D341Med (cell line): ENCODE measurements at regions not wholly inside any gene's neighbourhood (a gene's known extent, or its start where the extent isn't known, plus 50 kb on each side); places are given as distances from the start of the nearest gene placed in this dataset.
A peak's percentile ranks its signal among the peaks of the same experiment; 100 is the strongest.
"Not testable (repeated sequence)": the region's sequence is repeated elsewhere in the genome, so short reads cannot be mapped to it uniquely, and the experiment has no call there.

Source experiments
- DNase-seq: peaks from one replicate; pipeline ENCODE4 v3.0.0; 2012; ENCODE audit warnings: low spot score

DNA sequence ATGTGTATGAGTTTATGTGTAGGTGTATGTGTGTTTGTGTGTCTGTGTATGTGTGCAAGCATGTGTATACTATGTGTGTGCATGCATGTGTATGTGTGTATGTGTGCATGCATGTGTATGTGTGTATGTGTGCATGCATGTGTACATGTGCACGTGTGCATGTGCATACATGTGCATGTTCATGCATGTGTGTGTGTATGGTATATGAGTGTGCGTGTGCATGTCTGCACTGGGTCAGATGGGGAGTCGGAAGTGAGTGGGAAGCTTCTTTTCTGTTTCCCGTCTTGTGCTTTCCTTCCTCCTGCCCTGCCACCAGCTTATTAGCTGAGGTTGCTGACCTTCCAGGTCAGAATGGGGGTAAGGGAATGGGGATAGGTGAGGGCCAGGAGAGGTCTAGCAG, 174.7 kb downstream of the MAP2K4 start:
- no peak for DNase-seq

DNA sequence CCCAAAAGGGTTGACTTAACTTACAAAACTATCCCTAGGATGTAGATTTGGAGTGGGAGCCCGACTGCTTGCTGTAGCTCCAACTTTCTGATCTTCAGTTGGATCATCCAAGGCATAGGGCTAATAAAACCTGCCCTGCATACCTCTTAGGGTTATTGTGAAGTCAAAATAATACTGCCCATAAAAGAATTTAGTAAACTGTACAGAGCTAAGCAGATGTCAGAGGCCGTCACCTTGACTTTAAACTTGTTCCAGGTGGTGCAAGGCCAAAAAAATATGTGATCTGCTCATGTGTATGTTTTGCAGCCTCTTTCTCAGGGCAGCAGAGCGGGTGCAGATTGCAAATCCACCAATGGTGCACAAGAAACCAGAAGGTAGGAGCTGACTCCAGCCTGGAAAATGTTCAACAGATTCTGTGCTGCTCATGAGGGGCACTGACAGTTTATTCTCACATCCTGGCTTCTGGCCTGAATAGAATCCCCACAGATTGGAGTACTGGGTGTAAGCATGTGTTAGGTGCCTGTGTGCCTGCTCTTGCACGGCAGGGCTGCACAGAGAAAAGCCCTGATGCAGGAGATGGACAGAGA, 180.7 kb downstream of the MAP2K4 start:
- no peak for DNase-seq

- no peak for DNase-seq
These were observed 189.0 kb downstream of the MAP2K4 start for GRCh38 chr17:12209632-12210191.

DNA sequence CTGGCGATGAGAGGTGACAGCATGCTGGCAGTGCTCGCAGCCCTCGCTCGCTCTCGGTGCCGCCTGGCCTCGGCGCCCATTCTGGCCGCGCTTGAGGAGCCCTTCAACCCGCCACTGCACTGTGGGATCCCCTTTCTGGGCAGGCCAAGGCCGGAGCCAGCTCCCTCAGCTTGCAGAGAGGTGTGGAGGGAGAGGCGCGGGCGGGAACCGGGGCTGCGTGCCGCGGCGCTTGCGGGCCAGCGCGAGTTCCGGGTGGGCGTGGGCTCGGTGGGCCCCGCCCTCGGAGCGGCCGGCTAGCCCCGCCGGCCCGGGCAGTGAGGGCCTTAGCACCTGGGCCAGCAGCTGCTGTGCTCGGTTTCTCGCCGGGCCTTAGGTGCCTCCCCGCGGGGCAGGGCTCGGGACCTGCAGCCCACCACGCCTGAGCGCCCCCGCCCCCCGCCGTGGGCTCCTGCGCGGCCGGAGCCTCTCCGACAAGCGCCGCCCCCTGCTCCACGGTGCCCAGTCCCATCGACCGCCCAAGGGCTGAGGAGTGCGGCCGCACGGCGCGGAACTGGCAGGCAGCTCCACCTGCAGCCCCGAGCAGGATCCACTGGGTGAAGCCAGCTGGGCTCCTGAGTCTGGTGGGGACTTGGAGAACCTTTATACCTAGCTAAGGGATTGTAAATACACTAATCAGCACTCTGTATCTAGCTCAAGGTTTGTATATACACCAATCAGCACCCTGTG, 200.2 kb downstream of the MAP2K4 start:
- DNase-seq = not testable (repeated sequence)

GRCh38 chr17:12222392-12222791, 201.7 kb downstream of the MAP2K4 start:
- DNase-seq = no peak

DNA sequence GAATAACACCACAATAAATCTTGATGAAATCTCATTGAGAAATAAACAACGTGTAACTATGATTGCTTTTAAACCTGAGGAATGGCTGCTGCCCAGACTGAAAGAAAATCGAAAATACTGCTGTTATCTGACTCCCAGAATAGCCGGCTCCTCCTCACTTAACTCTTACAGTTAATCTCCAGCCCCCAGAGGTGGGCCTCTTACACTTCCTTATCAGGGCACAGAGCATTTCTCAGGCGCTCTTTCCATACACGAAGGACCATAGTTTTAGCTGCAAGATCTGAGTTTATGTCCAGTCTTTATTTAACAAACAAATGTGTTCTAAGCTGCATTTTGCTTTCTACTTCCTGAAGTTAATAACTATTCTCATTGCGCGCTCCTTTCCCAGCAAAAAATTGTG, 206.9 kb downstream of the MAP2K4 start:
- DNase-seq = no peak

DNA sequence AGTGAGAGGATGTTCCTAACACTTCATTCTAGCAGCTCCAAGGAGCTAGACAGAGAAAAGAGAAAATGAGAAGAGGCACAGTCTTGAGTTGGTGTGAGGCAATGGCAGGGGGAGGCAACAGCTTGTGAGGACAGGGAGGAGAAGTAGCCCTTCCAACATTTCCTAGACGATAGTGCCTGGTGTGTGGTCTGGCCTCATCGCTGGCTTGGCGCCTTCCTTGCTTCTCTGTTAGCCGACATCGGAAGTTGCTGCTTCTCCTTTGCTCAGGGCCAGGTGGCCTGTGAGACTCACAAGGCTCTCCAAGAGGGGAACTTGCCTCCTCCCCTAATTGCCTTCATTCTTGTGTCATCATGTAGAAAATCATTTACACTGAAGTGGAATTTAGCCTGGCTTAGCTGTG, 208.7 kb downstream of the MAP2K4 start:
- DNase-seq = no peak

GRCh38 chr17:12230481-12231354, 210.0 kb downstream of the MAP2K4 start:
- DNase-seq = no peak

DNA sequence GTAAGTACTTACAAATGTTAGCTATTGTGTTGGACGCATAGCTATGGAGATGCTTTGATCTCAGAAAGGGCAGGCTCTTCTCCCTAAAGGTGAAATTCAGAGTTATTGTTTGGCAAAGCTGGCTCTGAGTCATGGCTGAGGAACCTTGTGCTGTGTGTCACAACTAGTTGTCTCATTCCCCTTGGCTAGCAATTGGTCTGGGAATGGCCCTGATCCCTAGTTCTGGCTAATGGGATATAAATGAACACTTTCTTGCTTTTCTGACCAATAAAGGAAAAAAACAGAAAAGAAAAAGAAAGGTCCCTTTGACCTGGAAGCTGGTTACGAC, 210.6 kb downstream of the MAP2K4 start:
- no peak for DNase-seq

DNA sequence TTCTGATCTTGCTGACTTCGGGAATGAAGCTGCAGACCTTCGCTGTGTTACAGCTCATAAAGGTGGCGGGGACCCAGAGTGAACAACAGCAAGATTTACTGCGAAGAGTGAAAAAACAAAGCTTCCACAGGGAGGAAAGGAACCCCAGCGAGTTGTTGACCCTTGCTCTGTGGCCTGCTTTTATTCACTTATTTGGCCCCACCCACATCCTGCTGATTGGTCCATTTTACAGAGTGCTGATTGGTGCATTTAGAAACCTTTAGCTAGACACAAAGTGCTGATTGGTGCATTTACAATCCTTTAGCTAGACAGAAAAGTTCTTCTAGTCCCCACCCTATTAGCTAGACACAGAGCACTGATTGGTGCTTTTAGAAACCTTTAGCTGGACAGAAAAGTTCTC, 218.3 kb downstream of the MAP2K4 start:
- not testable (repeated sequence) for DNase-seq

DNA sequence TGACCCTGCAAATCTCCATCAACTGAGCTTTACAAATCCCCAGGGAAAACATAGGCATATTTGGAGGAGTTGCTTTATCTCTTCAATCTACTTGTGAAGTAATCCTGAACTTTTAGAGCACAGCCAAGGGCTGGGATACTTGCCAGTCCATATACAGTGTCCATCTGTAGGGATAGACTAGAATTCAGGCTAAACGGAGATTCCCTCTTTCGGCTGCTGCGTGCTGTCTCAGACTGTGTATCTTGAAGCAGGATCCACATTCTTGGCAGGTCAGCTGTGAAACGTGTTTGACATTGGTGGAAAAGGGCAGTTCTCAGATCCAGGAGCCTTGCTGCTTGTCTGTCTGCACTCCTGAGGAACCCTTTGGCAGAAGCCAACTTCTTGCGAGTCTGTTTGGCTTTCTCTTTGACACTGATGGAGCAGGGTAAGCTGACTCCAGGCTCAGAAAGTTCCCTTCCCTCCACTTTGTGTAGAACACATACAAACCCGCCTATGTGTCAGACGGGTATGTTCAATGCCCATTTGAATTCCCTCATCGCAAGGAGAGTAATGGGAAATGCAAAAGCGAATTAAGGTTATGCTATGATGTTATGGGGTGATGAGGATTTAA, 221.8 kb downstream of the MAP2K4 start:
- DNase-seq = no peak

- no peak for DNase-seq
These were observed 227.1 kb downstream of the MAP2K4 start for GRCh38 chr17:12247761-12248160.

DNA sequence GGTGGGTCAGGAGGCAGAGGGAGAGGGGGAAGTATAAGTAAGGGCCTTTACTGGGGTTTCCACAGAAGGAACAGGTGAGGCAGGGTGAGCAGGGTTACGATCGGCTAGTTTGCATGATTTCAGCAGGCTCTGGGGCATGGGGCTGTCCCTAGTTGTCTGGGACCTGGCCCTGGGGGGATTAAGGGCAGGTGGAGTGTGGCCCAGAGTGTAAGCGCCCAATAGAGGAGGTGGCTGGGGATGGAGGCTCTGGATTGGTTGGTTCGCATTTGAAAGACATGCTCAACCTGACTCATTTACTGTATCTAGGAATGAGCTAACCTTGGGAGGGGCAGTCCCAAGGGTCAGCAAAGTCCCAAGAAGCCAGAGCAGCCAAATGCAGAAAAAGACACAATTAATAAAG, 230.3 kb downstream of the MAP2K4 start:
- DNase-seq = no peak

GRCh38 chr17:12252462-12252861, 231.8 kb downstream of the MAP2K4 start:
- DNase-seq = no peak

DNA sequence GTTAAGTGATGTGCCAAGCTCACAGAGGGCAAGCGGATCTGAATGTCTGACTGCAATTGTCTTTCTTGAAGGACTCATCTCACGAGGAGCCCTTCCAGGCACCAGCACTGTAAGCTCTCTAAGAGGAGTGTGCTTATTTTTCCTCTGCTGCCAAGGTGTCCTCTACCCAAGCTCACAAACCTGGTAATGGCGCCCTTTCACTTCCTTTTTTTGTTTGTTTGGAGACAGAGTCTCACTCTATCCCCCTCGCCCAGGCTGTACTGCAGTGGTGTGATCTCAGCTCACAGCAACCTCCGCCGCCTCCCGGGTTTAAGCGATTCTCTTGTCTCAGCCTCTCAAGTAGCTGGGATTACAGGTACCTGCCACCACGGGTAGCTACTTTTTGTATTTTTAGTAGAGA, 233.8 kb downstream of the MAP2K4 start:
- DNase-seq = no peak

DNA sequence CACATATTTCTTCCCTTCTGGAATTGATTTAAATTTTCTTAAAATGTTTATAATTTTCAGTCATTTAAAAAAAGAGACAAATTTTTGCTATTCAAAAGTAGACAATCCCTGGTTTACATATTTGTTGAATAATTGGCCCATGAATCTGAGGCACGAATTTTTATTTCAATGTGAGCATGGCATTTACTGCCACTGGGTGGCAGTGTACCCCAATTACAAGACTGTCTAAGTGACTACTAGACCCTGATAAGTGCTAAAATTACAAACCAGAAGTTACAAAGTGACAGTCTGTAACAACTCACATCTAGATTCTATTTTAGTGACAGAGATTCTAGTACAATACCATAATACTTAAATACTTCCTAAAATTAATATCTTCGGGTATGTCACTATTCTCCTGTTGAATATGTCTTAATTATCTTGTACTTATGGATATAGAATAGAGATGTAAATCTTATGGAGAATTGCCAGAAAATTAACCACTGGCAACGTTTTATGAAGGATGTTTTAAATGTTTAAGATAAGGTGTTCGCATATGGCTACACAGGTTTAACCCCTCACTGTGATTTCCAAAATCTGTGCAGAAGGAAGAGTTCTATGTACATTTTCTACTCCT, 235.8 kb downstream of the MAP2K4 start:
- DNase-seq = peak; percentile 38

- no peak for DNase-seq
These were observed 236.5 kb downstream of the MAP2K4 start for GRCh38 chr17:12257176-12257575.

DNA sequence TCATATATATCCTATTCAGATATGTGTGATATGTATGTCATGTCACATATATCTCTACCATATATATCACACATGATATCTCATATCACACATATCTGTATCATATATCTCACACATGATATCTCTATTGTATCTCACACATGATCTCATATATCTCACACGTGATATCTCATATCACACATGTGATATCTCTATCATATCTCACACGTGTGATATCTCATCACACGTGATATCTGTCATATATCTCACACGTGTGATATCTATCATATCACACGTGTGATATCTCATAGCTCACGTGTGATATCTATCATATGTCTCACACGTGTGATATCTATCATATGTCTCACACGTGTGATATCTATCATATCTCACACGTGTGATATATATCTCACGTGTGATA, 240.7 kb downstream of the MAP2K4 start:
- DNase-seq = no peak

- DNase-seq = no peak
These were observed 249.1 kb downstream of the MAP2K4 start for GRCh38 chr17:12269751-12270150.

- no peak for DNase-seq
These were observed 257.1 kb downstream of the MAP2K4 start for GRCh38 chr17:12277827-12278226.

DNA sequence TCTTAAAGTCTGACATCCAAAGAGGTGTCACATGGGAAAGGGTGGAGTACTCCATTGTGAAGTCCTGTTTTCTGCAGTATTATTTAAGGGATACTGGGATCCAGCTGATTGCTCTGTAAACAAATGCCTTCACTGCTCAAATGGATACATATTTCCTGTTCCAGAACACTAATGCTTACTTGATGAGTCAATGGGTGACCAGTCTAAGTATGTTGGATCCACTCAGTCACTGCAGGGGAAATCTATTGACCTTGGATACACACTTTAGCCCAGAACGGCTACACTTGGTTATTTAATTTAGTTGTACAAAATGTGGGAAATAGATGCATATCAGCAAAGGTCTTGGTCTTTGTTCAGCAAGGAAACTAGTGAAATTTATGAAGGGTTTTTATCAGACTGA, 261.4 kb downstream of the MAP2K4 start:
- no peak for DNase-seq

DNA sequence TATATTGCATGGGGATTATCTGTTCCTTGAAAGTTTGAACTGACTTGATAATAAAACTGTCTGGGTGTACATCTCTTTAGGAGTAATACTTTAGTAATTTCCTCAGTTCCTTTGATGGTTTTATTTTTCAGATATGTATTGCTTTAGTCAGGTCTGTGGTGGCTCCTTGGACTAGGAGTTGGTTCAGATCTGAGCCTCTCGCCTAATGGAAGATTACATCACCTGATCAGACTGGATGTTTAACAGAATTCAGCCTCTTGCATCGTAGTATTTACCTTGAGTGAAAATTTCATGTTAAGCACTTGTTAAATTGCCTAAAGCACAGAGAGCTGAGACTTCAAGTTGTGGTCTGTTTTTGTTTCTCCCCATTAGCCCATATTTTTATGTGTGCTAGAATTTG, 267.3 kb downstream of the MAP2K4 start:
- DNase-seq = no peak
